ENCODE measurements at regions not wholly inside any gene's neighbourhood (a gene's known extent, or its start where the extent isn't known, plus 50 kb on each side); places are given as distances from the start of the nearest gene placed in this dataset.

DNA sequence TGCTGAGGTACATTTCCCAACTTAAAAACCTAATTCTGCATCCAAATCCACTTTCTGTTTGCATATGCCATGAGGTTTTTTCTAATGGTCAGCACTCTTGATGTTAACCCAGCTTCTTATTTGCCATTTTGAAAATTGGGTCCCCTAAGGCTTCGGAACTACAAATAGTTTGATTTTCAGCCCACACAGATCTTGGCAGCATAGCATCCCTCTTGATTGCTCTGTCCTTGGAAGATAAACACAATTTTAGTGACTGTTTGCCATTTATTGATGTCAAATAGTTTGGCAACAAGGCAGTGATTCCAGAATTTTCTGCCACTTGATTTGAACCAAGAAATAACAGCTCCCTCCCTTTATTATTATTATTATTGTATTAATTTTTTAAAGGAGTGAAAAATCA, 696.9 kb downstream of the RAB28 start:
- Histone ChIP-seq H3K36me3 (ENCODE audit: control insufficient read depth, insufficient read depth, low read length) (no peaks in the 10 kb centered on the region), H3K27ac (no peak overlapping the region), H3K4me1 (no peaks in the 10 kb centered on the region), H3K79me2 (no peaks in the 10 kb centered on the region), H3K4me2 (ENCODE audit: low read length) (no peak overlapping the region), H3K4me3 (ENCODE audit: low read depth, low read length) (no peak overlapping the region), H3K27me3 (ENCODE audit: control insufficient read depth, insufficient read depth, low read length) (no peaks in the 10 kb centered on the region), H3K9me3 (ENCODE audit: control insufficient read depth, low read length) (no peaks in the 10 kb centered on the region), H2AFZ (no peak overlapping the region), H3K9ac (no peak overlapping the region)
- TF ChIP-seq, protein P1, sequence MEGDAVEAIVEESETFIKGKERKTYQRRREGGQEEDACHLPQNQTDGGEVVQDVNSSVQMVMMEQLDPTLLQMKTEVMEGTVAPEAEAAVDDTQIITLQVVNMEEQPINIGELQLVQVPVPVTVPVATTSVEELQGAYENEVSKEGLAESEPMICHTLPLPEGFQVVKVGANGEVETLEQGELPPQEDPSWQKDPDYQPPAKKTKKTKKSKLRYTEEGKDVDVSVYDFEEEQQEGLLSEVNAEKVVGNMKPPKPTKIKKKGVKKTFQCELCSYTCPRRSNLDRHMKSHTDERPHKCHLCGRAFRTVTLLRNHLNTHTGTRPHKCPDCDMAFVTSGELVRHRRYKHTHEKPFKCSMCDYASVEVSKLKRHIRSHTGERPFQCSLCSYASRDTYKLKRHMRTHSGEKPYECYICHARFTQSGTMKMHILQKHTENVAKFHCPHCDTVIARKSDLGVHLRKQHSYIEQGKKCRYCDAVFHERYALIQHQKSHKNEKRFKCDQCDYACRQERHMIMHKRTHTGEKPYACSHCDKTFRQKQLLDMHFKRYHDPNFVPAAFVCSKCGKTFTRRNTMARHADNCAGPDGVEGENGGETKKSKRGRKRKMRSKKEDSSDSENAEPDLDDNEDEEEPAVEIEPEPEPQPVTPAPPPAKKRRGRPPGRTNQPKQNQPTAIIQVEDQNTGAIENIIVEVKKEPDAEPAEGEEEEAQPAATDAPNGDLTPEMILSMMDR (IDR thresholded peaks at IDR 0.05) = no peak

DNA sequence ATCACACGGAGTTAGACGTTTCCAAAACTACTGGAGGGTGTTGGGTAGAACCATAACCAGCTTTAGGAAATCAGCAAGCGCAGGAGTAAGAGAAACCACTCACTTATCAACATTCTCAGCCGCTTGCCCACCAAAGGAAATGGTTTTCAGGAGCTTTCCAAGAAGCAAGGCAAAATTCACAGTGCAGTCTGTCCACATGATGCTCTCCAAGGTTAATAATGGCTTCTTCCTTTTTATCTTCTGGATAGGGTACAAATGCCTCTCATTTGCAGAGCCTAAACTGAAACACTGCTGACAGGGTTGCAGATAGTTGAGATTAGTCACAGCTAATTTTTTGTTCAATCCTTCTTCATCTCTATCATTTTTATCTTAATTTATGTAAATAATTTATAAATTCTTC, 705.4 kb downstream of the RAB28 start:
- no peak overlapping the region for H3K27ac ChIP-seq
- no peak overlapping the region for H3K4me3 ChIP-seq (ENCODE audit: low read depth, low read length)
- TF ChIP-seq, protein P1 (IDR thresholded peaks at IDR 0.05) = no peak
- H3K36me3 ChIP-seq (ENCODE audit: control insufficient read depth, insufficient read depth, low read length) = no peaks in the 10 kb centered on the region
- no peak overlapping the region for H2AFZ ChIP-seq
- no peaks in the 10 kb centered on the region for H3K27me3 ChIP-seq (ENCODE audit: control insufficient read depth, insufficient read depth, low read length)
- no peak overlapping the region for H3K4me2 ChIP-seq (ENCODE audit: low read length)
- no peaks in the 10 kb centered on the region for H3K79me2 ChIP-seq
- no peak overlapping the region for H3K9ac ChIP-seq
- H3K9me3 ChIP-seq (ENCODE audit: control insufficient read depth, low read length) = no peaks in the 10 kb centered on the region
- no peaks in the 10 kb centered on the region for H3K4me1 ChIP-seq

DNA sequence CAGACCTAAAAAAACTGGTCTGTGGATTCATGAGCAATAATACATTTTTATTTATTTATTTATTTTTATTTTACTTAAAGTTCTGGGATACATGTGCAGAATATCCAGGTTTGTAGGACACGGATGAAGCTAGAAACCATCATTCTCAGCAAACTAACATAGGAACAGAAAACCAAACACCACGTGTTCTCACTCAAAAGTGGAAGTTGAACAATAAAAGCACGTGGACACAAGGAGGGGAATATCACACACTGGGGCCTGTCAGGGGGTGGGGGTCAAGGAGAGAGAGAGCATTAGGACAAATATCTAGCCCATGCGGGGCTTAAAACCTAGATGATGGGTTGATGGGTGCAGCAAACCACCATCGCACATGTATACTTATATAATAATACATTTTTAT, 705.9 kb downstream of the RAB28 start:
- Histone ChIP-seq H3K9me3 (ENCODE audit: control insufficient read depth, low read length) (no peaks in the 10 kb centered on the region), H3K27ac (no peak overlapping the region), H2AFZ (no peak overlapping the region), H3K4me2 (ENCODE audit: low read length) (no peak overlapping the region), H3K27me3 (ENCODE audit: control insufficient read depth, insufficient read depth, low read length) (no peaks in the 10 kb centered on the region), H3K9ac (no peak overlapping the region), H3K4me1 (no peaks in the 10 kb centered on the region), H3K79me2 (no peaks in the 10 kb centered on the region), H3K36me3 (ENCODE audit: control insufficient read depth, insufficient read depth, low read length) (no peaks in the 10 kb centered on the region), H3K4me3 (ENCODE audit: low read depth, low read length) (no peak overlapping the region)
- TF ChIP-seq, protein P1 (IDR thresholded peaks at IDR 0.05) = no peak

DNA sequence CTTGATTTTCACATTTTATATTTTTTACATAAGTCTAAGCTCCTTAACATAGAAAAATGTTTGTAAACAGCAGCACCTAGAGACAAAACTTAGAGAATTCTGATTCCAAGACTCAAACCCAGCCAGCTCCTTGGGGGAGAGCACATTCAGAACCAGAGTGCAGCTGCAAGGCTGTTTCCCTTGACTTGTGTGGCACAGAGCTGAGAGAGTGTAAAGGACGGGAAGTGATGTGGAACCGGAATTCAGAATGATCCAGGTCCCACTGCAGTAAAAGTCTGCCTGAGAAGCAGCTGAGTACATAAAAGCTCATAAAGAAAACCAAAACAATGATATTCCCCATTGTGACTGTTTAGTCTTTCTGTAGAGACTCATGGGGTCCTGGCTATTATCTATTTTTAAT, 713.8 kb downstream of the RAB28 start:
- Histone ChIP-seq H3K27me3 (ENCODE audit: control insufficient read depth, insufficient read depth, low read length) (no peaks in the 10 kb centered on the region), H3K79me2 (no peaks in the 10 kb centered on the region)
- TF ChIP-seq, protein P1 (IDR thresholded peaks at IDR 0.05) = no peak

DNA sequence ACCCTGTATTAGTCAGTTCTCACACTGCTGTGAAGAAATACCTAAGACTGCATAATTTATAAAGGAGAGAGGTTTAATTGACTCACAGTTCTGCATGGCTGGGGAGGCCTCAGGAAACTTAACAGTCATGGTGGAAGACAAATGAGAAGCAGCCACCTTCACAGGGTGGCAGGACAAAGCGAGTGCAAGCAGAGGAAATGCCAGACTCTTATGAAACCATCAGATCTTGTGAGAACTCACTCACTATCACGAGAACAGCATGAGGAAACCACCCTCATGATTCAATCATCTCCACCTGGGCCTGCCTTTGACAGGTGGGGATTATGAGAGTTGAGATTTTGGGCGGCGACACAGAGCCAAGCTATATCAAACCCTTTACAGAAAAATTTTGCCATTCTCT, 722.4 kb downstream of the RAB28 start:
- Histone ChIP-seq H3K27me3 (ENCODE audit: control insufficient read depth, insufficient read depth, low read length) (no peaks in the 10 kb centered on the region), H3K4me2 (ENCODE audit: low read length) (no peak overlapping the region), H3K9ac (no peak overlapping the region), H2AFZ (no peak overlapping the region), H3K9me3 (ENCODE audit: control insufficient read depth, low read length) (no peaks in the 10 kb centered on the region), H3K36me3 (ENCODE audit: control insufficient read depth, insufficient read depth, low read length) (no peaks in the 10 kb centered on the region), H3K4me3 (ENCODE audit: low read depth, low read length) (no peak overlapping the region), H3K79me2 (no peaks in the 10 kb centered on the region), H3K27ac (no peak overlapping the region), H3K4me1 (no peaks in the 10 kb centered on the region)
- TF ChIP-seq, protein P1 (IDR thresholded peaks at IDR 0.05) = no peak

More for the DNA sequence above, 713.8 kb downstream of the RAB28 start:
- Histone ChIP-seq H3K27ac (no peak overlapping the region), H3K4me2 (ENCODE audit: low read length) (no peak overlapping the region), H3K9ac (no peak overlapping the region), H2AFZ (no peak overlapping the region), H3K4me3 (ENCODE audit: low read depth, low read length) (no peak overlapping the region), H3K9me3 (ENCODE audit: control insufficient read depth, low read length) (no peaks in the 10 kb centered on the region), H3K36me3 (ENCODE audit: control insufficient read depth, insufficient read depth, low read length) (no peaks in the 10 kb centered on the region), H3K4me1 (no peaks in the 10 kb centered on the region)
